ENCODE measurements at regions not wholly inside any gene's neighbourhood (a gene's known extent, or its start where the extent isn't known, plus 50 kb on each side); places are given as distances from the start of the nearest gene placed in this dataset.

- no peak overlapping the region for H3K4me3 ChIP-seq
- H3K27me3 ChIP-seq = no peaks in the 10 kb centered on the region
- H3K4me1 ChIP-seq = no peaks in the 10 kb centered on the region
- WGBS, 2 donors (ENCODE audit: low coverage in 1 of 2) = 89 to 94% methylated on average over 1 of the region's 1 CpG
- TF ChIP-seq EP300 (IDR thresholded peaks at IDR 0.05) (no peak), CTCF (IDR thresholded peaks at IDR 0.05) (no peak), POLR2A (IDR thresholded peaks at IDR 0.05) (no peak), POLR2AphosphoS5 (IDR thresholded peaks at IDR 0.05) (no peak)
- H3K9me3 ChIP-seq = no peaks in the 10 kb centered on the region
- no peaks in the 10 kb centered on the region for H3K36me3 ChIP-seq
- ATAC-seq = no peak
- H3K27ac ChIP-seq = no peak overlapping the region
Measured at GRCh38 chr5:58151414-58151813, 308.5 kb downstream of the PLK2 start.

GRCh38 chr5:58150926-58151325, 309.0 kb downstream of the PLK2 start:
- Histone ChIP-seq H3K4me1 (no peaks in the 10 kb centered on the region), H3K9me3 (no peaks in the 10 kb centered on the region), H3K4me3 (no peak overlapping the region), H3K27me3 (no peaks in the 10 kb centered on the region), H3K27ac (no peak overlapping the region), H3K36me3 (no peaks in the 10 kb centered on the region)
- whole genome bisulfite sequencing, 2 donors (ENCODE audit: low coverage in 1 of 2) = 90 to 92% methylated on average over 2 of the region's 2 CpGs
- TF ChIP-seq CTCF (IDR thresholded peaks at IDR 0.05) = no peak
- no peak for TF ChIP-seq POLR2AphosphoS5 (IDR thresholded peaks at IDR 0.05)
- TF ChIP-seq POLR2A (IDR thresholded peaks at IDR 0.05) = no peak
- TF ChIP-seq EP300 (IDR thresholded peaks at IDR 0.05) = no peak
- ATAC-seq = no peak

GRCh38 chr5:58149746-58150145, 310.1 kb downstream of the PLK2 start:
- no peak for ATAC-seq
- Histone ChIP-seq H3K36me3 (no peaks in the 10 kb centered on the region), H3K27me3 (no peaks in the 10 kb centered on the region), H3K4me1 (no peaks in the 10 kb centered on the region), H3K4me3 (no peak overlapping the region), H3K9me3 (no peaks in the 10 kb centered on the region), H3K27ac (no peak overlapping the region)
- 86 to 100% methylated on average over 2 to 4 of the region's 4 CpGs for WGBS, 2 donors (ENCODE audit: low coverage in 1 of 2)
- TF ChIP-seq CTCF (IDR thresholded peaks at IDR 0.05) (no peak), POLR2AphosphoS5 (IDR thresholded peaks at IDR 0.05) (no peak), POLR2A (IDR thresholded peaks at IDR 0.05) (no peak), EP300 (IDR thresholded peaks at IDR 0.05) (no peak)

- no peak for ATAC-seq
- Histone ChIP-seq H3K36me3 (no peaks in the 10 kb centered on the region), H3K4me3 (no peak overlapping the region), H3K27ac (no peak overlapping the region), H3K4me1 (no peaks in the 10 kb centered on the region), H3K27me3 (no peaks in the 10 kb centered on the region), H3K9me3 (no peaks in the 10 kb centered on the region)
- 79 to 92% methylated on average over 3 of the region's 3 CpGs for WGBS, 2 donors (ENCODE audit: low coverage in 1 of 2)
- TF ChIP-seq EP300 (IDR thresholded peaks at IDR 0.05) (no peak), CTCF (IDR thresholded peaks at IDR 0.05) (no peak), POLR2AphosphoS5 (IDR thresholded peaks at IDR 0.05) (no peak), POLR2A (IDR thresholded peaks at IDR 0.05) (no peak)
Measured at GRCh38 chr5:58149345-58149744, 310.5 kb downstream of the PLK2 start.

- H3K4me1 ChIP-seq = no peaks in the 10 kb centered on the region
- H3K27ac ChIP-seq = no peak overlapping the region
- TF ChIP-seq EP300 (IDR thresholded peaks at IDR 0.05) = no peak
- no peak for TF ChIP-seq POLR2A (IDR thresholded peaks at IDR 0.05)
- no peak for TF ChIP-seq POLR2AphosphoS5 (IDR thresholded peaks at IDR 0.05)
- no peak for TF ChIP-seq CTCF (IDR thresholded peaks at IDR 0.05)
- H3K36me3 ChIP-seq = no peaks in the 10 kb centered on the region
- no peaks in the 10 kb centered on the region for H3K27me3 ChIP-seq
- H3K4me3 ChIP-seq = no peak overlapping the region
- no peak for ATAC-seq
- H3K9me3 ChIP-seq = no peaks in the 10 kb centered on the region
Measured at GRCh38 chr5:58148254-58148775, 311.6 kb downstream of the PLK2 start.
